GM18517 (cell line): ENCODE measurements at regions not wholly inside any gene's neighbourhood (a gene's known extent, or its start where the extent isn't known, plus 50 kb on each side); places are given as distances from the start of the nearest gene placed in this dataset.
"Not testable (repeated sequence)": the region's sequence is repeated elsewhere in the genome, so short reads cannot be mapped to it uniquely, and the experiment has no call there.

Experiments
- ATAC-seq: cut with Tn5 transposase; IDR thresholded peaks from one replicate; pipeline ENCODE4 v1.9.1; 2021; ENCODE audit warnings: mild to moderate bottlenecking, moderate library complexity; ENCODE audit not compliant: unreplicated experiment

DNA sequence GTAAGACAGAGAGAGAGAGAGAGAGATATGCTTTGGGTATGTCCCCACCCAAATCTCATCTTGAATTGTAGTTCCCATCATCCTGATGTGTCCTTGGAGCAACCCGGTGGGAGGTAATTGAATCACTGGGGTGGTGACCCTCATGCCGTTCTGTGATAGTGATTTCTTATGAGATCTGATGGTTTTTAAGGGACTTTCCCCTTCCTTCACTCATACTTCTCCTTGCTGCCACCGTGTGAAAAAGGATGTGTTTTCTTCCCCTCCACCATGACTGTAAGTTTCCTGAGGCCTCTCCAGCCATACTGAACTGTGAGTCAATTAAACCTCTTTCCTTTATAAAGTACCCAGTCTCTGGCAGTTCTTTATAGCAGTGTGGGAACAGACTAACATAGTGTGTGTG, 60.3 kb downstream of the EOMES start:
- ATAC-seq, result no peak

DNA sequence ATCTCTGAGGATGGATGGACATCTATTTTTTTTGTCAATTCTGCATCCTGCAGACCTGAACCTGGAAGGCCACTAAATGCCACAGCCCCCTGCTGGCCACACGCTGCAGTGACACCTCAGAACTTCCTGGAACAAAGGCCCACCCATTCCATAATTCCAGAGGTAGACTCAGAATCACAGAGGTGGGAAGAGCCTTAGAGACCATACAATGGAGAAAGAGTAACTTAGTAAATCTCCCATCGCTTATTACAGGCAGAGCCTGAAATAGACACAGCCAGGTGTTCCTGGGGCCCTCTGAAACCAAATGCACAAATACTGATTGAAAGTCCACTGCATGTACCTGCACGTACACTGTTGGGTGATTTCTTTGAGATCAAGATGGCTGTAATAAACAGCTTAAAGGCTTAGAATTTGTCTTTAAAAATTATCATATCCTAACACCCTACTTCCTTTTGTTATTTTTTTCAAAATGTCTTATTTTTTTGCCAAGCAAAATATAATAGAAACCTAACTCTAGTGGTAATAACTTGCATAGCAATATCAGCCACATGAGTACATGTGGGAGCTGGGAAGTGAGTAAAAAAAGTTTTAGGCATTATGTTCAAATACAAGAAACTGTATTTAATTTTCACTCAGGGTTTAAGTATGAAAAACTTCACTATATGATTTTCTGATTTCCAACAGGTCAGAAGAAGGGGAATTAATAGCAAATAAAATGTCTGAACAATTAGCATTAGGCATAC, 62.7 kb downstream of the EOMES start:
- ATAC-seq, result peak; percentile 86

DNA sequence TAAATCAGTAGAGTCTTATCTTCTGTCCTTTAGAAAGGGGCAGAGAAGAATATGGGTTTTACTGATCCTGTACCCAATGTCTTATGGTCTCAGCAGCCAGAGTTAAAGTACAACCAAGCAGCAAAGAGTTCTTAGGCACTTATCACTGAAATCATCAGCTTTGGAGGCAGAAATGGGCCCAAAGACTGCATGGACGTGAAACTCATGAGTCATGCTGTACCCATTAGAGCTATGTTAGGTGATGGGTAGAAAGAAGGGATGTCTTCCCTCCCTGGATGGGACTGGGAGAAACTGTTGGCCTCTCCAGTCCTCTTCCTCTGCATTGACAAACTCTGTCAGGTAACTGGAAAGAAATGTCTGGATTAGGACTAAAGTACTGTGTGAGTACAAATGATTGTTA, 63.4 kb downstream of the EOMES start:
- peak; percentile 8 for ATAC-seq

DNA sequence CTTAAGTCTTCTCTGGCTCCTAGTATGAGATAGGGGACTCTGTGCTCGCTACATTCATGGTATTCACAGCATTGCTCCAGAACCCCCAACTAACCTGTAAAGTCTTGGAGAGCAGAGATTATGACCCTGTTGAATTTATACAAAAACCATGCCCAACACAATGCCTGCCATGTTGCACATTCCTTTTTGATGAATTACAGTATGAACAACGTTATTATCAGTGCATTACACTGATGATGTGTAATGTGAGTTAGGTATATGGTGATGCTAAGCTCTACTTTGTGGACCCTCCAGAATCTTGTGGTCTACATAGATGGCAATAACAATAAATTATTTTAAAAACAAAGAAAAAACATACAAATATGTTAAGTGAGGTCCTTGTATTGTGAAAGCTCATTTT, 64.3 kb downstream of the EOMES start:
- no peak for ATAC-seq

DNA sequence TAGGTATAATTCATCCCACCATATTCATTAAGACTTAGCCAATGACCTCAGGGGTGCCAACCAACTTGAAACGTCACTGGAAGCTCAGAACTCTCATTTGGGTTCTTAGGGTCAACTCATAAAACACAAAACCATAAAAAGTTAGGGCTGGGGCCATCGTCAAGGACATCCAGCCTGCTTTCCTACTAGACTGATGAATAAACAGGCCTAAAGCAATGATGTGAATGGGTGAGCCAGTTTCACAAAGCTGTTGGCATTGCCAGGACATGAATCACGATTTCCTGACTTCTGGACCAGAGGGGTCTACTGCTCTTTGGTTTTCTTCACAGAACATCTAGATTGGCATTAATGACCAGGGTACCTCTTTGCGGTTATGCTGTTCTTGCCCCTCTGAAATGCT, 64.7 kb downstream of the EOMES start:
- ATAC-seq, result no peak

DNA sequence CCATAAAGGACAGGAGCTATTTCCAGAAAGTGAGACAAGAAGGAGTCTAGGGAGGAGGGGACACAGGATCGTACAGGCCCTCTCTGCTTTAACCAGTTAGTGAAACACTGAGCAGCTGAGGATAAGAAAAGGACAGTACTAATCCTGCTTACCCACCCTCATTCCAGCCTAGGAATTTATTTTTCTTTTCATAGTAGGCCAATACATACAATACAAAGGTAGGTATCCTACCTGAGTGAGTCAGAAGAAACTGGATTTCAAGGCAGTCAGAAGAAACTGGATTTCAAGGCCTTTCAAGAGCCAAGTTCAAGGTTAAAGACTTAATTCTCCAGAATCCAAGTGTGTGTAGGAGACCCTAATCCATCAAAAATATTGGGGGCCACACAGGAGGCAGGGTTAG, 65.3 kb downstream of the EOMES start:
- ATAC-seq, result no peak

DNA sequence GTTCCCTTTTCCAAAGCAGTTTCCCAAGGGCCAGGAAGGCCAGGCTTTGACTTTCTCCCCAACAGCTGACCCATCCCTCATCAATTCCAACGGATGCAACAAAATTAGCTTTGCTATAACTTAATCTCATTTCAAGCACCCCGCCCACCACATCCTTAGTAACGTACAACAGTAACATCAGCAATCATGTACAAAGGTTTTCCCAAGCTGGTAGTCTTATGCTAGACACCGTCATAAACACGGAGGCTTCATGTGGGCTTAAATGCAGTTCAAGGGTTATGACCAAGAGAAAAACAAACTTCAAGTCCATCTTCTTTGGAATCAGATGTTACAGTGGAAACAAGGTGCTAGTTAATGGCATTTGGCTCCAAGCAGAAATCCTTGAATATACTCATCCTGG, 66.6 kb downstream of the EOMES start:
- ATAC-seq, result no peak

DNA sequence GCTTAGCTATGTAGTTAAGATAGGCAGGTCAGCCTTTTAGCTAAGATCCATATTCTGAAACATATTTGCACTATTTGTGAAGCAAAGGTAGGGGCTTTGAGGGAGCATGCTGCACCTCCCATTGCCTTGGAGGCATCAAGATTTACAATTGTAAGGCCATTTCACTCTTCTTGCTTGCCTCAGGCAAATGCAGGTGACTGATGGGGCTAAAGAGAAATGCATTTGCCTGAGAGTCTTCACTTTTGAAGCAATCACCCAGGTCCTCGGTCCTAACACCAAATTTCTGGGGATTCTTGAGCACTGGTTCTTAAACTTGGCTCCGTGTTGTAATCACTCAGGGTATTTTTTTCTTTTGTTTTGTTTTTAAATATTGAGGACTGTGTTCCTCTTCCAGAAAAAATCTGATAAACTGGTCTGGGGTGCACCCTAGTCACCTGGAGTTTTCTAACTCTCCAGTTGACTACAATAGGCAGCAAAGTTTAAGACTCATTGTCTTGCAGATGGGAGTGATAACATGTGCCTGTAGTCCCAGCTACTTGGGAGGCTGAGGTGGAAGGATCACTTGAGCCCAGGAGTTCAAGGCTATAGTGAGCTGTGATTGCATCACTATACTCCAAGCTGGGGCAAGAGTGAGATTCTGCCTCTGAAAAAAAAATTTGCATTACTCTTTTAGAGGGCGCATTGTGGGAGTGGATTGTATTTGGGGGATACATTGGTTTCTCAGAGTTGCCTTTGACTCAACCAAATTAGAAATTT, 68.1 kb downstream of the EOMES start:
- no peak for ATAC-seq

DNA sequence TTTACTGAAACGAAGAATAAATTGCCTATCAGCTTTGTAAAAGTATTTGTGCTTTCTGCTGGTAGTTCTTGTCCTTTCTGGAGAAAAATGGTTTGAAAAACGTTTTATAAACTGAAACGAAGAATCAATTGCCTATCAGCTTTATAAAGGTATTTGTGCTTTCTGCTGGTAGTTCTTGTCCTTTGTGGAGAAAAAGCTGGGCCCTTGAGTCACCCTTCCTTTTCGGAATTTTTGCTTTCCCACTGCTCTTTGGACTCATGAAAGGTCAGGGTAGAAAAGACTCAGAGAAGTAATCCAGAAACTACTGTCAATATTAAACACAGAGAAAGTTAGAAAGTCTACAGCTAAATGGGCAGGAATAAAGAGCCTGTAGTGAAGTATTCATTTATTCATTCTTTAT, 72.8 kb downstream of the EOMES start:
- ATAC-seq, result no peak

DNA sequence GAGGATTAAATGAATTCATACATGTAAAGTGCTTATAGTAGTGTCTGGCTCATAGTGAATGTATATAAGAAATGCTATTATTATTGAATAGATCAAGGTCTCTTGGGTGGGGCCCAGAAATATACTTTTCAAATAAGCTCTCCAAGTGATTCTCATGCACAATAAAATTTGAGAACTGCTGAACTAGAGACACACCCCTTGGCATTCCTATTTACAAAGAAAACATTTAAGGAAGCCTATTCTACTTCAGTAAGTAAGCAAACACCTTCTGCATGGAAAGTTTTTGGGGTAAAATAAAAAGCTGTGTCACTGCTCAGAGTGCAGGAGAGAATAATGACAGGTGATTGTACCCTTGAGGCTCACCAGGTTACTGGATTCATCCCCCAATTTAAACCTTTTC, 75.2 kb downstream of the EOMES start:
- no peak for ATAC-seq

DNA sequence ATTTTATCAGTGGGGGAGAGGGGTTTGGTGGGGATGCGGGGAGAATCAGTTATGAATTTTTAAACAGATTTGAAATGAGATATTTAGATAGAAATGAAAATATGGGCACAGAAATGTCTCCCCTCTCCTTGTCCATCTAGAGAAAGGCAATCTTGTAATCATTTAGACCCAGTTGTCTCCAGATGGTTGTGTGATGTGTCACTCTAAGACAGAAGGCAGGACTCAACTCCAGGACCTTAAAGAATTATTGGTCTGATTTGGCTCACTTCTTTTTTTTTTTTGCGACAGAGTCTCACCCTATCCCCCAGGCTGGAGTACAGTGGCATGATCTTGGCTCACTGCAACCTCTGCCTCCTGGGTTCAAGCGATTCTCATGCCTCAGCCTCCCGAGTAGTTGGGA, 77.2 kb downstream of the EOMES start:
- ATAC-seq, result no peak

DNA sequence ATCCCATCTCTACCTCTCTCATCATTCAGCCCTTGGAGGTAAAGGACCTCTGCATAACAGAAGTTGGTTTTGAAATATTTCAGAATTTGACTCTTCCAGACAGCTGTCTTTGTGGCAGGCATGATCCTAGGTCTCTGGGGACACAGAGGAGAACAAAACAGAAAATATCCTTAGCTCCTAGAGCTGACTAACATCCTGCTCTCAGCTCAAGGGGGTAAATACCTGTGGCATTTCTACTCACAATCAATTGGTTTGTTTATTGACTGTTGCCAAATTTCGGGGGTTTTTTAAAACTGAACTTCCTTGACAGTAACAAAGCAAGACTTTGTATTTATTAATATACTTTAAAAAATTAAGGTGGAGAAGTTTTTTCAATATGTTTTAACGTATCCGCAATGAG, 78.8 kb downstream of the EOMES start:
- ATAC-seq, result no peak

DNA sequence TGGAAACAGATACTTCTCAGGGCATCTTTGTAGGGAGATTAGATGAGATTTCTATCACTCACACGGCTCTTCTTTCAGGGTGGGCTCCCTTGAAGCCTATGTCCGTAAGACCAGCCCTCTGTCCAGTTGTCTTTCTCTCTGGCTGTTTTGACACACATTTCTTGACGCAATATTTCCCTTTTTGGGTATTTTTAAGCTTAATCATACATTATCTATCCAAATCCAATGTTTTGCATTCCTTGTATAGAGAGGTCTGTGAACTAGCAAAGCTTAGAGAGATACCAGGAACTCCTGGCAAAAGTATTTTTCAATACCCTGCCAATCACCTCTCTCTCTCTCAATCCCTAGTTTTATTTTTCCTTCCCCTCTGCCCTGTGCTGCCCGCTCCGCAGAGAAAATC, 79.3 kb downstream of the EOMES start:
- no peak for ATAC-seq

DNA sequence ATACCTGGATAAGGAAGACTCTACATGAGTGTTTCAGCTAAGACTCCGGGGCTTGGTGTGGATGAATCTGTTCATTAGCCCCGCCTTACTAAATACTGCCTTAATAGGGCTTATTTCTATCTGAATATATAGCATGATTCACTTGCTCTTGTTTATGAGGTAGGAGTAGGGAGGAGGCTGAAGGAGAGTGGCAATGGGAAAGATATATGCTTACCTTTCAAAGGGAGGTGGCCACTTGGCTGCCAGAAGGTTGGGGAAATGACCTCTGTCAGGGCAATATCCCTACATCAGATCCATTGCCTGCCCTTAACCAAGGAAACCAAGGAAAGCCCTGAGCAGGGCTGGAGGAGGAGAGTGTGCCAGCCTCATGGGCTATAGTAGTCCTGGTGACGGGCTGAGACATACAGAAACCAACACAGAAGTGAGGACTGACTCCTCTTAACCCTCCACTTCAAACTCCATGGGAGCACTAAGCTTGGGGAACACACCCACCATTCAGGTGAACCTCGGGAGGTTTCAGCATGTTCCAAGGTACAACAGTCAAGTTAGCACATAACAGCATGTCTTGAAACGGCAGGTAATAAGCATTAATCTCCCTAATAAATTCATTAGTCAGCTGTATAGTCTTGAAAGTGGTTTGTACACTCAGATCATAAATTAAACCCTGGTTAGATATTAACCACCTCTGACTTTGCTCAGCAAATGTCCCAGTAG, 80.1 kb downstream of the EOMES start:
- no peak for ATAC-seq

DNA sequence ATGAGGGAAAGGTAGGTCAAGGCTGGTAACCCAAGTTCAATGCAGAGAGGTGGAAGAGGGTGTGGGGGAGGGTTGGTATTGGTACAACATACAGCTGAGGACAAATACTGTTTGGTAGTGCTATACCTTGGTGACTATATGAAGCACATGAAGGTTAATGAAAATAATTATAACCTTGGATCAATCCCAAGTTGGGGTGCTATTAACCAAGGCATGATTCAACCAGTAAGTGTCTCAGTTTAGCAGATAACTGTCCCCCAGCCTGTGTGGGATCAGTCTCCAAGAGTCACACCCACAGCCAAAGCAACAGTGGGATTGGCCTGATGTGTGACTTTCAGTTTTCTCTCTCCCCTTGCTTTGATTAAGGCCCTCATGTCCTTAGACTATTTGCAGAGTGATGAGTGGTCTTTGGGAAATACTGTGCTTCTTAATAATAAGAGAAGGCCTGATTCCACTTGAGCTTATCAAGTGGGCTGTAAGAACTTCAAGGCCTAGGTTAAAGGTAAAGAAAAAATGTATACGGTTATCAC, 80.8 kb downstream of the EOMES start:
- ATAC-seq, result no peak

DNA sequence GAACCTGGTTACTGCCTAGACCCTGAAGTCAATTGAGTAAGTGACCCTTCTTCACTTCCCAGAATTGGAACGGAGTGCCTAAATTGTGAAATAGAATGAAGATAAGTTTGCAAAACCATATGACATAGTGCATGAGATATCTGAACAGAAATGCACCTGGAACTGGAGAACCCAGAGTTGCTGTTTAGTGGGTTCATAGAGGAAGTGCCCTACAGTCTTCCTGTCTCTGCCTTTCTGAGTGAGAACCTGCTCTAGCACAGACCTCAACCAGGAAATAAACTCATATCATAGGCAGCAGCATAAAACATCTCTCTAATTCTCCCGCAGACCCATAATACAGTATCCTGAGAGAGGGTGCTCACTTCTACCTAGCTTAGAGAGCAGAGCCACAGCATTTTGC, 82.9 kb downstream of the EOMES start:
- no peak for ATAC-seq

DNA sequence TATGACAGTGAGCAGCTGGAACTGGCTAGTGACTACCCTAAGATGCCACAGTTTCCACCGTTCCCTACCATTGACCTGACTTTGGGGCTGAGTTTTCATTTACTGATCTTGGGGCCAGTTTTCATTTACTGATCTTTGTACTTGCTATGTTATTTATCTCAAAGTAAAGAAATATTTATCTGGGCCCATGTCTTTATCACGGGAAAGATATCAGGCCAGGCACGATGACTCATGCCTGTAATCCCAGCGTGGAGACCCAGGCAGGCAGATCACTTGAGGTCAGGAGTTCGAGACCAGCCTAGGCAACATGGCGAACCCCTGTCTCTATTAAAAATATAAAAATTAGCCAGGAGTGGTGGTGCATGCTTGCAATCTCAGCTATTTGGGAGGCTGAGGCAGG, 83.5 kb downstream of the EOMES start:
- ATAC-seq, result no peak

DNA sequence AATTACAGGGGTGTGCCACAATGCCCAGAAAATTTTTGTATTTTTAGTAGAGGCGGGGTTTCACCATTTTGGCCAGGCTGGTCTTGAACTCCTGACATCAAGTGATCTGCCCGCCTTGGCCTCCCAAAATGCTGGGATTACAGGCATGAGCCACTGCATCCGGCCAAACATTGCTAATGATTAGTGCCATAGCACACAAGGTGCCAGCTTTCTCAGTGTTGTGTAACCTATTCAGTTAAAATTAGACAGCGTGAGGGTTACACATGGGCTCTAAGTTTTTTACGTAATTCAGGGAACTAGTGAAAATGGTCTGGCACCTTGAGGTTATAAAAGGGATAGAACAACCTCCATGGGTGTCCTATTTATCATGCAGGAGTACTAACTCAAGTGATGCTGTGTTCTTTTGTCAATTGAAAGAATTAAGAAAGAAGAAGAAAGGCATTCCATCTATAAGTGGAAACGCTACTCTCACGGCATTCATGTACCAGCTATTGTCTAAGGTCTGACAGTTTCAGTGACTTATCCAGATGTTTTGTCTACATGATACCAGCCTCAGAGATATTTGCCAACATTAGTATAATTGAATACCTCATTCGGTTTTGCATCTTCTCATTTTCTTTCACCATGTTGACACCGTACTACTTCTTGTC, 84.7 kb downstream of the EOMES start:
- ATAC-seq, result no peak

DNA sequence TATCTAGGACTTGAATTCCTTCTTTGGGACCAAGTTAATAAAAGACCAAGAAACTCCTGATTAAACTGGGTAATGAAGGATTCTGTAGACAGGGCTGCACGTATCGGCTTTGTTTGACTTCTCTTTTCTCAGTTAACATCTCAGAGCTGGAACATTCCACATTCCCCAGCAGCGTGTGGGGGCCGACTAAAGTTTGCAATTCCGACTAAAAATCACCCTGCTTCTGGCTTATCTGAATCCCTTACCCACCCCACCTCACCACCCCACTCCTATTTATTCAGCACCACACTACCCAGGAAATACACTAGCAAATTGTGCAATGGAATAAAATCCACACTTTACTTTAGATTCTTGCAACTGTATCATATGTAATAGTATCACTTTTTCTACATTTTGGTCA, 87.1 kb downstream of the EOMES start:
- not testable (repeated sequence) for ATAC-seq

DNA sequence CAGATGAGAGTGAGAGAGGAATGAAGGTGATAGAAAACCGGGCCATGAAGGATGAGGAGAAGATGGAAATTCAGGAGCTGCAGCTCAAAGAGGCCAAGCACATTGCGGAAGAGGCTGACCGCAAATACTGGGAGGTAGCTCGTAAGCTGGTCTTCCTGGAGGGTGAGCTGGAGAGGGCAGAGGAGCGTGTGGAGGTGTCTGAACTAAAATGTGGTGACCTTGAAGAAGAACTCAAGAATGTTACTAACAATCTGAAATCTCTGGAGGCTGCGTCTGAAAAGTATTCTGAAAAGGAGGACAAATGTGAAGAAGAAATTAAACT, 88.9 kb downstream of the EOMES start:
- ATAC-seq, result peak; percentile 39

DNA sequence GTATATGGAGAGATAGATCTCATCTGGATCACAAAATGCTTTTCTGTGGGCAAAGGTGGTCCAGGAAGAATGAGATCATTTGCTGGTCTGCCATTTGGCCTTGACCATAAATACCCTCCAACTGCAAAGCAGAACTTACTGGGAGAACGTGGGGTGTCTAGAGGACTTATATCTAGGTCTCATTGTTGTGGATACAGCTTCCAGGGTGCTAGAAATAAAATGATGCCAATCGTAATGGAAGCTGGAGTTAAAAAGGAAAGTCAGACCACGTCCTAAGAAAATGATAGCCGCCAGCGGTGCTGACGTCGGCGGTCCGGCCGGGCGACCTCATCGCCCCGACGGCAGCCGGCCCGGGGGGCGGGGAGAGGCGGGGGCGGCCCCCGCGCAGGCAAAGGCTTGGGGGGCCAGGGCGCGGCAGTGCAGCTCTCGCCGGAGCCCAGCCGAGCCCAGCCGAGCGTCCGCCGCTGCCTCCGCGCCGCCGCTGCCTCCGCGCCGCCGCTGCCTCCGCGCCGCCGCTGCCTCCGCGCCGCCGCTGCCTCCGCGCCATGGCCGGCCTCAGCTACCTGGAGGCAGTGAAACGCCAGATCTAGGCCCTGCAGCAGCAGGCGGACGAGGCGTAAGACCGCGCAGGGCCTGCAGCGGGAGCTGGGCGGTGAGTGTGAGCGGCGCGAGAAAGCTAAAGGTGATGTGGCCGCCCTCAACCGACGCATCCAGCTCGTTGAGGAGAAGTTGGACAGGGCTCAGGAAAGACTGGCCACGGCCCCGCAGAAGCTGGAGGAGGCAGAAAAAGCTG, 89.5 kb downstream of the EOMES start:
- peak; percentile 79 for ATAC-seq
